Epidermal melanocyte (primary cell): ENCODE measurements at regions not wholly inside any gene's neighbourhood (a gene's known extent, or its start where the extent isn't known, plus 50 kb on each side); places are given as distances from the start of the nearest gene placed in this dataset.

ENCODE experiments used
- DNase-seq: peaks from one replicate; pipeline ENCODE4 v3.0.0; 2011; ENCODE audit warnings: low spot score; ENCODE audit not compliant: insufficient read length

DNA sequence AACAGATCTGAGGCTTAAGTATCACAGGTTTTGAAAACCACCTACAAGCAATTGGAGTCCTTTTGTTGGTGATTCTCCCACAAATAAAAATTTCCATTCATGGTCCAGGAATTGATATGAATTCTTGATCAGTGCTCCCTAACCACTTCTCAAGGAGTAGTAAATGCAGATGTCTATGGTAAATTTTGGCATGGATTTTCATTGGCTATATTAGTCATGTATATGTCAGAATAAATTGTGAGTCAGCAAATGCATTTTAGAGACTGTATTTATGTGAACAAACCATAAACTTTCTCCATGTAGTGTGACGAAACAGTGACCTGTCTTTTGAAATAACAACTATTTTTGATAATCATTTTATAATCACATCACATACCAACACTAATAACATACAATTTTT is 611.1 kb downstream of the HTR1A start:
- no peak for DNase-seq

DNA sequence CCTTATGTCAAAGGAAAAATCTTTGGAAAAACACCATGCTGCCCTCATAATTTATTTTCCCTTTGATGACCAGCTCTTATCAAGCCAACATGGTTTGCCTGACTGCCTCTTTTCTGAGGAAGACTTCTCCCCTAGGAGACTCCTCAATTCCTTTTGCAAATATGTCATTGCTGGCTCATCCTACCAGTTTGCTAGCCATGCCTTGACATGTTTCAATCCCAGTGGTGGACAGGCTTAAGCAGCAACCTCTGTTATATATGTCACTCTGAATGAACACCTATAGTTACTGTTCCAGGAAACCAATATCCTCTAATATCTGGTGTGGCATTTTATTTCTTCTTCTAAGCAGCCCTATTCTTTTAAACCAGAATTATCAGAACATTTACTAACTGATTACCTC is 615.8 kb downstream of the HTR1A start:
- no peak for DNase-seq

DNA sequence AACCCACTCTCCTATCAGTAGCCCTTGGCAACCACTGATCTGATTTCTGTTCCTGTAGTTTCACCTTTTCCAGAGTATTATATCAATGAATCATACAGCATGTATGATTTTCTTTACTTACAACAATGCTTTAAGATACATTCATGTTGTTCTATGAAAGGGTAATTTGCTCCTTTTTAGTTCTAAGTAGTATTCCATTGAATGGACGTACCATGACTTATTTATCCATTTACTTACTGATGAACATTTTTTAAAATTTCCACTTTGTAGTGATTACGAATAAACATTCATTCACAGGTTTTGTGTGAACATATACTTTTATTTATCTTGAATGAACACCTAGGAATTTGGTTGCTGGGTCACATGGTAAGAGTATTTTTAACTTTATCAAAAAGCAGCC is 620.8 kb downstream of the HTR1A start:
- no peak for DNase-seq

DNA sequence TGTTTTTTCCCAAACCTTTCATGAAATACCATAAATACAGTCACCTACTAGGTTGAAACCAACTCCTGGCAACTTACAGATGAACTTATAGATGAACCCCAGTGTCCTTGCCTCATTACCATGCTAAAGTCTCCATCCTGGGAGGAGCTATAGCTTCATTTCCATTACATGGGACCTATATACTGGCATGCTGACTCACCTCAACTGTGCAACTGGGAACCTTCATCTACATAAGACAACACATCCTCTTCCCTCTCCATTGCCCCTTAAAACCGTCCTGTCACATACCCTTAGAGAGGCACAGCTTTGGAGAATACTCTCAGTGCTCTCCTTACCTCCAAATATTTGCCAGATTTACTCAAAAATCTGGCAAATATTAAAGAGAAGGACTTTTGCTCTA is 638.3 kb downstream of the HTR1A start:
- no peak for DNase-seq

DNA sequence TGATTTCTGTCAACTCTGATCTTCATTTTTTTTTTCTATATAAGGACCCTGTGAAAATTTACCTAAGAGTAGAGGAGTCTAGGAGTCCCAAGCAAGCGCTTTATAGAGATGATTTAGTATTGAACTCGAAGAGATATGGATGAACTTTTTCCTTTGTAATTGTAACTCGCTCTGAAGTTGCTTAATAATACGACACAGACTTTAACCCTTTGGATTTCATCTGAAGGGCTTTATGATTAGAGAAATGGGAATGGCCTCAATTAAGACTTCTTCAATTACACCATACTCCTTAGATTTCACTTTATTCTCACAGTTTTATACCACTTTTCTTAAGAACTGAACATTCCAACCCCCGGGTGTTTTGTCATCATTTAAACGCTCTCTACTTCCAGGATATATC is 647.7 kb downstream of the HTR1A start:
- DNase-seq: no peak

DNA sequence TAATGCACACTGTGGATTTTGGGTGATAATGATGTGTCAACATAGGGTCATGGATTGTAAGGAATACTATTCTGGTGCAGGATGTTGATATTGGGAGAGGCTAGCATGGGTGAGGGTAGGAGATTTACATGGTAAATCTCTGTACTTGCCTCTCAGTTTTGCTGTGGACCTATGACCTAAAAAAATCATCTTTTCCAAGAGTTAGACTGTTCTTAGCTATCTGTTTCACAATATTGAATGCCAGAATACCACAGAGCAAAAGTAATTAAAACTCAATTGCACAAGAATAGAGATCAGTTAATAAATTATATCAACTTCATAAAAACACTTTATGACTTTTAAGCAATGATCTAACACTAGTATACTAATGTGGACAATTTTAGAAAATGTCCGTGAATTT is 651.6 kb downstream of the HTR1A start:
- DNase-seq: no peak

DNA sequence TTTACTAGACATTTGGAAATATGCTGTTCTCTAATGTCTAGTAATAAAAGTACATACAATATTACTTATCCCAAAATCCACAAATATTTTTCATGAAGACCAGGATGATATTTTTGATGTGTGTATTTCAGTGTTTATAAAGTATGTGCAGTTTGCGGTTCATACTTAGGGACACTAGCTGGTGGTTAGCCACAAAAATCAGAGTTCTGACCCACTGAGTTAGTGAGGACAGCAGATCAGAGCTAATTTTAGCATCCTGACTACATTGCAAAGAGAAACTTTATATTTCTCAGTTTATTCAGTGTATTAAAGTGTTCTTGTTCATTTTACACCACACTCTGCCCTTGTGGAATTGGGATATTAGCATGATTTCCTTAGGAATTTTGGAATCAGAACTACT is 655.3 kb downstream of the HTR1A start:
- no peak for DNase-seq

DNA sequence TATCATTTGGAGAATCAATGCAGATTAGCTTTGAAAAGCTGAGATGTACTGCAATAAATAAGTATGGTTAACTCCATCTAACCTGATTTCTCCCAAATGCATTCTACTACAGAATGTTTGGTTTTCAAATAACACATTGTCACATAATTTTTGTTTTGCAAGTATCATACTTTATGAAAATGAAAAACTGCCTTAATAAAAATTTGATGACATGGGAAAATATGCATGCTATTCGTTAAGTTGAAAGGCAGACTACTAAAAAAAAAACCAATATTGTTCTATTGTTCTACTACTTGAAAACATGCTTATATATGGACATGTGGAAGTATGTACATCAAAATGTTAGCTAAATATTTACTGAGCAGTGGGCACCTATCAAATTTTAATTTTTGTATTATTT is 668.9 kb downstream of the HTR1A start:
- no peak for DNase-seq

DNA sequence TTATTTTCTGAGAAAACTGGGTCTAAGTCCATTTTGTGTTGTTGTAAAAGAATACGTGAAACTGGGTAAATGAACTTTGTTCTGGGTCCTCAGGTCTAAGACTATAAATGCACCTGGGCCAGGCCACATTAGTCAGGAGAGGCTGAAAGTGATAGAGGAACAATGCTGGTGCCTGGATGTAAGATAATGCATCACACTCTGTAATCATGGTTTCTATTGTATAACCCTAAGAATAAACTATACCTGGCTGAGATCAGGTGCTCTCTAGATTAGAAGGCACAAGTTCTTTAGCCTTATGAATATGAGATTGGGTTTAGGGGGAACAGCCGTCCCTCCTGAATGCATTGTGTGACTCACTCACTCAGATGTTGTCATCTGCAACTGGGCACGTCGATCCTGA is 675.5 kb downstream of the HTR1A start:
- DNase-seq: no peak

DNA sequence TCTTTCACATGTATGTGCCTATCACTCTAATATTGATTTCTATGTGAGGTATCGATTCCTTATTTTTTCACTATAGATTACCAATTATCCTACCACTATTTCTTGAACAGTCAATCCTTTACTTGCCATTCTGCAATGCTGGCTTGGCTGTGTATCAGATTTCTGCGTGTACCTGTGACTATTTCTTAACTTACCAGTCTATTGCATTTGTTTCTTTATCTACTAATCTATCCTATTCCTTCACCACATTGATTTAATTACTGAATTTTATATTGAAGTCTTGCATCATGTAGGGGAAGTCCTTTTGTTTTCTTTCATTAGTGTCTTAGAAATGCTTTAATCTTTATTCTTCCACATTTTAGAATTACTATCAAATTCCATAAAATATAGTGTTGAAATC is 684.8 kb downstream of the LRRC70 start:
- DNase-seq: no peak

DNA sequence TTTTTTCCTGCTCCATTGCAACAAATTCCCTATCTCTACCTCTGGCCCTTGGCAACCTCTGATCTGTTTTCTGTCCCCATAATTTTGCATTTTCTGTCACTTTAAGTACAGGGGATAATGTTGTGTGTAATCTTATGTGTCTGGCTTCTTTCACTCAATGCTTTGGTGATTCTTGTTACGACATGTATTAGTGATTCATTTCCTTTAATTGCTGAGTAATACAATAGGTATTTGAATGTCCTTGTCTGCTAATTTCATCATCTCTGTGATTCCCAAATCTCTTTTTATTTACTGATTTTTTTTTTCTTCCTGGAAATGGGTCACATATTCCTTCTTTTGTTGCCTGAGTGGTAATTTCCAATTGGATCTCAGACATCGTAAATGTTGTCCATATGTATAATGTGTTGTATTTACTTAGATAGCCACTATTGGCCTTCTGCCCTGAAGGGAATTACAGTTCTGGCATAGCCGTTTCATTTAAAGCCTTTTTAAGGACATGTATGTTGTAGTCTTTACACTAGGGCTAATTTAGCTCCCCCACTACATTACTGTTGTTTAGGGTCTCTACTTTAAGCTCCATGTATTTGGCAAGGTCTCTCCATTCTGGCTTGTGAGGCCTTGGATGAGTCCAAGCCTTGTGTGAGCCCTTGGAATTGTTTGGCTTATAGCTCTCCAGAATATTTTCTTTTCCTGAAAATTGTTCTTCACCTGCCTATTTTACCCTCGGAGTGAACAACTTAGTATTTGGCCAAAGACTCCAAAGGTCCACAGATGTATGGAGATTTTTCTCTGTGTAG is 683.8 kb downstream of the LRRC70 start:
- DNase-seq: no peak

DNA sequence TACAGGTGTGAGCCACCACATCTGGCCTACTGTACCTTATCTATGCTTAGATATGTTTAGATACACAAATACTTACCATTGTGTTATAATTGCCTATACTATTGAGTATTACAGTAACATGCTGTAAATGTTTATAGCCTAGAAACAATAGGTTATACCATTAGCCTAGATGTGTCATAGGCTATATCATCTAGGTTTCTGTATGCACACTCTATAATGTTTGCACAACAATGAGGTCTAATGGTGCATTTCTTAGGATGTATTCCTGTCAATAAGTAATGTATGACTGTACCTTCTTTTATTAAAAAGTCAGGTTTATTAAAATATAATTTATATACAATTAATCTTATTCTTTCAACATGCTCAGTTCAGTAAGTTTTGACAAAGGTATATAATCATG is 683.1 kb downstream of the LRRC70 start:
- no peak for DNase-seq

DNA sequence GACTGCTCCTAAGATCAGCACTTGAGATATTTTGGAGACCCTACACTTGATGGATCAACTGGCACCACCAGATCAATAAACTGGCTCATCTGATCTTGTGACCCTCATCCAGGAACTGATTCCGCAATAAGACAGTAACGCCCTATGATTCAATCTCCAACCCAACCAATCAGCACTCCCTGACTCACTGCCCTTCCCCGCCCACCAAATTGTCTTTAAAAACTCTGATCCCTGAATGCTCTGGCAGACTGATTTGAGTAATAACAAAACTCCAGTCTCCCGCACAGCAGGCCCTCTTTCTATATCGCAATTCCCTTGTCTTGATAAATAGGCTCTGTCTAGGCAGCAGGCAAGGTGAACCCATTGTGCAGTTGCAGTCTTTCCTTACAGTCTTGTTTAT is 677.0 kb downstream of the LRRC70 start:
- no peak for DNase-seq

DNA sequence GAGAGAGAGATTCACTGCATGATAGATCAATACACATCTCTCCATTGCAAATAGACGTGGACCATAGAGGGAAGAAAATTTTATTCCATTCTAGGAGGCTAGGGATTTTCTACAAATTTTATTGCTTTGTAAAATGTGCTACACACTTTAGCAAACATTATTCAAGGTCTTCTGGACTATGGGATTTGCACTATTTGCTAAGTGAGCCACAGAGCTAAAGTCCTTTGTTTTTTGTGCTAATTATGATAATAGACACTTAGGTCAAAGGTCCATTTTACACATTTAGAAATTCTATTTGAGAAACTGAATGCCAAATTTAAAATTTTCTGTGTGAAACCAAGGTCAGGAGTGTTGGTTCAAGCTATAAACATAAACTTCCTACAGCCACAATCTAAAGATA is 672.3 kb downstream of the LRRC70 start:
- no peak for DNase-seq

DNA sequence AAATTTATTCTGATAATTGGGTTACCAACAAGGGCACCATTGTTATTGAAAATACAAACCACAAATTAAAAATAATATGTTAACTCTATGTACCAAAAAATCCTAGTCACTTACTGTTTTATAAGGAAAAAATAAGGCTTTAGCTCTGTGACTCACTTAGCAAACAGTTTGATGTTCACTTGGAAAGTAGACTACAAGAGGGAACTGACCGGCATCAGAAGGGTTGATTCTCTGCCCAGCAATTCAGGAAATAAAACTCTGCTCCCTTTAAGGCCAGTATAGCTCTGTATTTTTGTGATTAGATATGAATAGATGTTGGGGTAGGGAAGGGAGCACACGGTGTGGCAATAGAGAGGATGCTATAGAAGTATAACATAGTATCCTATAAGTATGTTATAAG is 671.3 kb downstream of the LRRC70 start:
- DNase-seq: no peak

DNA sequence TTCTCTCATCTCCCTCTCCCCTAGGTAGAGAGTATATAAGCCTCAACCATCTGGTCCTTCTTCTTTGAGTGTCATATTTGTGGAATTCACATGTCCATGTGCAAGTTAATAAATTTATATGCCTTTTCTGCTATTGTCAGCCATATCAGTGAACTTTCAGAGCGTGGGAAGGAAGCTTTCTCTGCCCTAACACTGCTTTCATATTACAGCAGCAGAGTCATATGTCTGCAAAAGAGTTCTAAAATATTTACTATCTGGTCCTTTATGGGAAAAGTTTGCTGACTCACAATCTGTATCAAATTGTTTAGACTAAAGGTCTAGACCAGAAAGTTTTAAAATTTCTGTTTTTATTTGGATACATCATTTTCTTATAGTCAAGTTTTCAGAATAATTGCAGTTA is 669.0 kb downstream of the LRRC70 start:
- DNase-seq: no peak

DNA sequence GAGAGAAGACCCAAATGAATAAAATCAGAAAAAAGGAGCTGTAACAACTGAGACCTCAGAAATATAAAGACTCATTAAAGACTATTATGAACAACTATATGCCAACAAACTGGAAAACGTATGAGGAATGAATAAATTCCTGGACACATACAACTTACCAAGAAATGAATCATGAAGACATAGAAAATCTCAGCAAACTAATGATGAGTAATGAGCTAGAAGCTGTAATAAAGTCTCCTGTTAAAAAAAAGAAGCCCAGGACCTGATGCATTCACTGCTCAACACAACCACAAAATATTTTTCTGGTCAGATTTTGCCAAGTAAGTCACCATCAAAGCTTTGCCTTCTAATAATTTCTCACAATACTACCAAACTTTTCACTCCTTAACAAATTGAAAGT is 666.7 kb downstream of the LRRC70 start:
- no peak for DNase-seq

DNA sequence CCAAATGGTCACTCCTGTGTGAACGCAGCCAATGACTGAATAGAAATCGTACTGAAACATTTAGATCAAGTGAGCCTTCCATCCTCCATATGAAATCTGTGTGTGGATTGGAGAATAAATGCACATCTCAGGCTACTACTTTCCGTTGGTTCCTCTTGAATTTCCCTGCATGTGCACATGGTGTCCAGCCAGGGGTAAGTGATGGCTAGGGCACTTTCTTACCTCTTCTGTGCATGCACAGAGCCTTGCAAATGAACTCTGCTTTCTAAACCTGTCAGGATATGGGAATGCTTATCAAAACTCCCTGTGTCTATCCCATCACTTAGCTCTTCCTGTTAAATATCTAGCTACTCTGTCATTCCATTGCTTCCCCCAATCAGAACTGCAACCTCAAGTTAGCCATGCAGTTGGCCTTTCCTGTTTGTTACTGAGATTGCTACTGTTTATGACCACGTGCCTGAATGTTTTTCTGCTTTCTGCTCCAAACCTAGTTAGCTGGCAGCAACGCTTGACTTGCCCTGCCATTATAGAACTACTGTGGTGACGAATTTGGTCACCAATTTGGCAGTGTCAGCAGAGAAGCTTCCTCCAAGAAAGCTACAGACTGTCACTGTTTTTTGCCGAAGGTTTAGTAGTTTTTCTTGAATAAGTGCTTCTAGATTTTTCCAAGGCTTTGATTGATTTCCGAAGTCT is 661.6 kb downstream of the LRRC70 start:
- DNase-seq: no peak

DNA sequence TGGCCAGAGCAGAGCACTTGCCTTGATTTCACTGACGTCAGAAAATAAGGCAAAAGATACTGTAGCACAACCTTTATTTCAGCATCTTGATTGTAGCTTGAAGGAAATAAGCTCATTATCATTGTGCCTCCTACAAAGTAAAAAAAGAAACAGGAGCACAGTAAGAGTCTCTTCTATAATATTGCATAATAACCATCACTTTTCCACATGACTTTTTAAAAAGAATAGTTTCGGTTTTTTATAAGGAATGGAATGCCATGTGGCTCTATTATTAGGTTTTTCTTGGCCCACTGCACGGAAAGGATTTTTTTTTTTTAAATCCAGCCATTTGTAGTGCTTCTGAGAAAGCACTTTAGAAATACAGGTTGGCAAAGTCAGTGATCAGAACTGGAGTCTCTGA is 655.3 kb downstream of the LRRC70 start:
- DNase-seq: no peak

DNA sequence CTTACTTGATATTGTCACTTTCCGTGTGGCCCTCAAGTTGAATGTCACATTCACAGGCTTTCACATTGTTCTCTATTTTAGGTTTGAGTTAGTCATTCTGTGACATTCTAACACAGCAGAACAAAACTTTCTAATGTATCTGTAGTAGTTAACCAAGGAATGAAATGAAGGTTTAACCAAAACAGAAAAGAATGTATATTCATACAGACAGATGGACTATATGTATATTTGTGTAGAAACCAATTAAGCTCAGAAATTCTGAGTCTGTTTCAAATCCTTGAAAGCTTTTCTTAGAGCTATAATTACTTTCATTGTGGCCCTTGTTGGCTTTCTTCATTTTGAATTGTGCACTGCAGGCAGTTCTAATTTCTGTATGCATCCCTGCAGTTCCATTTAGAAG is 654.7 kb downstream of the LRRC70 start:
- DNase-seq: no peak

DNA sequence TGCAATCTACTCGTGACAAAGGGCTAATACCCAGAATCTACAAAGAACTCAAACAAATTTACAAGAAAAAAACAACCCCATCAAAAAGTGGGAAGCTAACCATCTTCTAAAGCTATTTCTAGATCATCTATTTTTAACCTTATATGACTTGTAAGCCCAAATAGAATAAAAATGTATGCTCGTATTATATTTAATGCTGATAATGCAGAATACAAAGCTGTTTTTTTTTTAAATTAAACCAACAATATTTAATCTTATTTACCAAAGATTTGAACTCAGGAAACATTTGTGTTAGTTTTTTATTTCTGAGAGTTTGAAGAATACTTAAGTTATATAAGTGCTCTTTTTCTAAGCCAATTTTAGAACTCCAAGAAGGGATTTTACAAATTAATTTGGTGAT is 652.1 kb downstream of the LRRC70 start:
- DNase-seq: no peak

DNA sequence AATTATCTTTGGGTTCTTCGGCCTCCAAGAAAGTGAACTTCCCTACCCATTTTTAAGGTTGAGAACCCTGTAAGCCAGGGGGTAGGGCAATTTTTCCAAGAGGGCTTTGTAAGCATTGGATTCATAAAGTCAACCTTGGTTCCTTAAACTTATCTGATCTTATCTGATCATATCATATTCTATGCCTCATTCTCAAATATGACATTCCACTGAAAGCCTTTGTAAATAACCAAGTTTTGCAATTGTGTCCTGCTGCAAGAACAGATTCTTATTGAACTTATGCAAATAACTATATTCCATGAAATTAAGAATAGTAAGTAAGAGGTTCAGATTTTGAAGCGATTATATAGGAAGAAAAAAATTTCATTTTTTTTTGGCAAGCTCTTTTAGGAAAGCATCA is 649.5 kb downstream of the LRRC70 start:
- no peak for DNase-seq

DNA sequence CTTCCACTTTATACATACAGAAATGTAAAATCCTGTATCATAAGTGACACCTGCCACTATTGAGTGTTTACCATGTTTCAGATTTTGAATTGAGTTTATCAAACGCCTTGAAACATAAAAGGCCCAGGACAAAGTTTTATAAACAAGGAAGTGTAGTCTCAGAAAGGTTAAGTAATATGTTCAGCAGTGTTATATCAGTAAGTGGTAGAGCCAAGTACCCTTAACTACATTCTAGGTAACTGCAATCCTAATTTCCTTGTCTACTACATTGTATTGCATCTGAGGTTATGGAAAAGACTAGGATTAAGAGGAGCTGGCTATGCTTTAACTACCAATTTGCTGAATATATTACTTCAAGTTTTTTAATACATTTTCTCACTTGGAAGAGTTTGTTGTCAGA is 641.6 kb downstream of the LRRC70 start:
- DNase-seq: no peak
